ENCODE measurements at regions not wholly inside any gene's neighbourhood (a gene's known extent, or its start where the extent isn't known, plus 50 kb on each side); places are given as distances from the start of the nearest gene placed in this dataset.

DNA sequence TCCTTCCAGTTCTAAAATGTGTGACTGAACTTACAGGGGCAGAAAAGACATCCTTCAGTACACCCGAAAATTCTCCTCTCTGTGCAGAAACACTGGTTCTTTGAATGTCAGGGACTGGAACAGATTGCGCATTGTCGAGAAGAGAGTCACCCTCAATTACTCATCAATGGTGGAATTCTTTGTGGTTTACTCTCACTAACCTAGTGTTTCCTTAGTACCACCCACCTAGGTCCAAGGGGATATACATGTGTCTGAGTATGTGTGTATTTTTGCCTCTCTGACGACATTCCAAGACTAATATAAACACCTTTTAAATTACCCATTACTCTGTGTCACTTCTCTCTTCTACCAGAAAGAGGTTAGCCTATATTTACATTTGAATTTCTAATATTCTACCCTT is 660.8 kb downstream of the TLE1 start (continued):
- TF ChIP-seq, protein P1, sequence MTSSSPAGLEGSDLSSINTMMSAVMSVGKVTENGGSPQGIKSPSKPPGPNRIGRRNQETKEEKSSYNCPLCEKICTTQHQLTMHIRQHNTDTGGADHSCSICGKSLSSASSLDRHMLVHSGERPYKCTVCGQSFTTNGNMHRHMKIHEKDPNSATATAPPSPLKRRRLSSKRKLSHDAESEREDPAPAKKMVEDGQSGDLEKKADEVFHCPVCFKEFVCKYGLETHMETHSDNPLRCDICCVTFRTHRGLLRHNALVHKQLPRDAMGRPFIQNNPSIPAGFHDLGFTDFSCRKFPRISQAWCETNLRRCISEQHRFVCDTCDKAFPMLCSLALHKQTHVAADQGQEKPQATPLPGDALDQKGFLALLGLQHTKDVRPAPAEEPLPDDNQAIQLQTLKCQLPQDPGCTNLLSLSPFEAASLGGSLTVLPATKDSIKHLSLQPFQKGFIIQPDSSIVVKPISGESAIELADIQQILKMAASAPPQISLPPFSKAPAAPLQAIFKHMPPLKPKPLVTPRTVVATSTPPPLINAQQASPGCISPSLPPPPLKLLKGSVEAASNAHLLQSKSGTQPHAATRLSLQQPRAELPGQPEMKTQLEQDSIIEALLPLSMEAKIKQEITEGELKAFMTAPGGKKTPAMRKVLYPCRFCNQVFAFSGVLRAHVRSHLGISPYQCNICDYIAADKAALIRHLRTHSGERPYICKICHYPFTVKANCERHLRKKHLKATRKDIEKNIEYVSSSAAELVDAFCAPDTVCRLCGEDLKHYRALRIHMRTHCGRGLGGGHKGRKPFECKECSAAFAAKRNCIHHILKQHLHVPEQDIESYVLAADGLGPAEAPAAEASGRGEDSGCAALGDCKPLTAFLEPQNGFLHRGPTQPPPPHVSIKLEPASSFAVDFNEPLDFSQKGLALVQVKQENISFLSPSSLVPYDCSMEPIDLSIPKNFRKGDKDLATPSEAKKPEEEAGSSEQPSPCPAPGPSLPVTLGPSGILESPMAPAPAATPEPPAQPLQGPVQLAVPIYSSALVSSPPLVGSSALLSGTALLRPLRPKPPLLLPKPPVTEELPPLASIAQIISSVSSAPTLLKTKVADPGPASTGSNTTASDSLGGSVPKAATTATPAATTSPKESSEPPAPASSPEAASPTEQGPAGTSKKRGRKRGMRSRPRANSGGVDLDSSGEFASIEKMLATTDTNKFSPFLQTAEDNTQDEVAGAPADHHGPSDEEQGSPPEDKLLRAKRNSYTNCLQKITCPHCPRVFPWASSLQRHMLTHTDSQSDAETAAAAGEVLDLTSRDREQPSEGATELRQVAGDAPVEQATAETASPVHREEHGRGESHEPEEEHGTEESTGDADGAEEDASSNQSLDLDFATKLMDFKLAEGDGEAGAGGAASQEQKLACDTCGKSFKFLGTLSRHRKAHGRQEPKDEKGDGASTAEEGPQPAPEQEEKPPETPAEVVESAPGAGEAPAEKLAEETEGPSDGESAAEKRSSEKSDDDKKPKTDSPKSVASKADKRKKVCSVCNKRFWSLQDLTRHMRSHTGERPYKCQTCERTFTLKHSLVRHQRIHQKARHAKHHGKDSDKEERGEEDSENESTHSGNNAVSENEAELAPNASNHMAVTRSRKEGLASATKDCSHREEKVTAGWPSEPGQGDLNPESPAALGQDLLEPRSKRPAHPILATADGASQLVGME (CRISPR knock-in tag; IDR thresholded peaks at IDR 0.05), result no peak
- TF ChIP-seq, protein P2, sequence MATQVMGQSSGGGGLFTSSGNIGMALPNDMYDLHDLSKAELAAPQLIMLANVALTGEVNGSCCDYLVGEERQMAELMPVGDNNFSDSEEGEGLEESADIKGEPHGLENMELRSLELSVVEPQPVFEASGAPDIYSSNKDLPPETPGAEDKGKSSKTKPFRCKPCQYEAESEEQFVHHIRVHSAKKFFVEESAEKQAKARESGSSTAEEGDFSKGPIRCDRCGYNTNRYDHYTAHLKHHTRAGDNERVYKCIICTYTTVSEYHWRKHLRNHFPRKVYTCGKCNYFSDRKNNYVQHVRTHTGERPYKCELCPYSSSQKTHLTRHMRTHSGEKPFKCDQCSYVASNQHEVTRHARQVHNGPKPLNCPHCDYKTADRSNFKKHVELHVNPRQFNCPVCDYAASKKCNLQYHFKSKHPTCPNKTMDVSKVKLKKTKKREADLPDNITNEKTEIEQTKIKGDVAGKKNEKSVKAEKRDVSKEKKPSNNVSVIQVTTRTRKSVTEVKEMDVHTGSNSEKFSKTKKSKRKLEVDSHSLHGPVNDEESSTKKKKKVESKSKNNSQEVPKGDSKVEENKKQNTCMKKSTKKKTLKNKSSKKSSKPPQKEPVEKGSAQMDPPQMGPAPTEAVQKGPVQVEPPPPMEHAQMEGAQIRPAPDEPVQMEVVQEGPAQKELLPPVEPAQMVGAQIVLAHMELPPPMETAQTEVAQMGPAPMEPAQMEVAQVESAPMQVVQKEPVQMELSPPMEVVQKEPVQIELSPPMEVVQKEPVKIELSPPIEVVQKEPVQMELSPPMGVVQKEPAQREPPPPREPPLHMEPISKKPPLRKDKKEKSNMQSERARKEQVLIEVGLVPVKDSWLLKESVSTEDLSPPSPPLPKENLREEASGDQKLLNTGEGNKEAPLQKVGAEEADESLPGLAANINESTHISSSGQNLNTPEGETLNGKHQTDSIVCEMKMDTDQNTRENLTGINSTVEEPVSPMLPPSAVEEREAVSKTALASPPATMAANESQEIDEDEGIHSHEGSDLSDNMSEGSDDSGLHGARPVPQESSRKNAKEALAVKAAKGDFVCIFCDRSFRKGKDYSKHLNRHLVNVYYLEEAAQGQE (IDR thresholded peaks at IDR 0.05; ENCODE audit: borderline replicate concordance), result no peak
- TF ChIP-seq, protein P2 (CRISPR knock-in tag; IDR thresholded peaks at IDR 0.05; ENCODE audit: low read depth), result no peak
- TF ChIP-seq TEAD1 (CRISPR knock-in tag; IDR thresholded peaks at IDR 0.05) (no peak), RFX5 (IDR thresholded peaks at IDR 0.05; ENCODE audit: low read depth, low read length) (no peak)
- TF ChIP-seq, protein P3, sequence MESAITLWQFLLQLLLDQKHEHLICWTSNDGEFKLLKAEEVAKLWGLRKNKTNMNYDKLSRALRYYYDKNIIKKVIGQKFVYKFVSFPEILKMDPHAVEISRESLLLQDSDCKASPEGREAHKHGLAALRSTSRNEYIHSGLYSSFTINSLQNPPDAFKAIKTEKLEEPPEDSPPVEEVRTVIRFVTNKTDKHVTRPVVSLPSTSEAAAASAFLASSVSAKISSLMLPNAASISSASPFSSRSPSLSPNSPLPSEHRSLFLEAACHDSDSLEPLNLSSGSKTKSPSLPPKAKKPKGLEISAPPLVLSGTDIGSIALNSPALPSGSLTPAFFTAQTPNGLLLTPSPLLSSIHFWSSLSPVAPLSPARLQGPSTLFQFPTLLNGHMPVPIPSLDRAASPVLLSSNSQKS (CRISPR knock-in tag; IDR thresholded peaks at IDR 0.05), result no peak
